T-helper 2 cell treated with Interferon-gamma antibody and Interleukin-4, amounts not matched to agents 100 ng/mL and 5 ng/mL, for 36 hours (primary cell): ENCODE measurements at regions not wholly inside any gene's neighbourhood (a gene's known extent, or its start where the extent isn't known, plus 50 kb on each side); places are given as distances from the start of the nearest gene placed in this dataset.

Experiments used
- intact Hi-C: fragments of 100-400 bp; cut with micrococcal nuclease; formaldehyde crosslinking; loops from one replicate; pipeline ENCODE4 v1.15.1; 2023

DNA sequence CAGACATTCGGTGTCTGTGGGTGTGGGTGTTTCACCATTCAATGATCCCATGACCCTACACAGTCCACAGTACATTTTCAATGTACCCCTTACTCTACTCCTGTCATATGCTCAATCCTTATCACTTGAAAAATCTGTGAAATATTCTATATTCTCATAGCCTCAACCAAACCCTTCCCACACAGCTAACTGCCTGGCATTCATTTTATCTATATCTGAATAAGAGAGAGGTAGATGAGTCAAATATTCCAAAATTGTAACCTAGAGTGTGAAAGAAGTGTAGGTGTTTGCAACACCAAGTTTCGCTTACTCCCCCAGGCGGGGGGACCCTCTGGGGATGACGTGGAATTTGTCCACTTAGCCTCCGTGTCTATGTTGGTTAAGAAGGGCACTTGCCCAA is 354.8 kb downstream of the ETS1 start:
- intact Hi-C loops: loop anchor here (1.0 kb wide), 1 partner anchor 57 kb away; no protein-coding TSS in a partner anchor

DNA sequence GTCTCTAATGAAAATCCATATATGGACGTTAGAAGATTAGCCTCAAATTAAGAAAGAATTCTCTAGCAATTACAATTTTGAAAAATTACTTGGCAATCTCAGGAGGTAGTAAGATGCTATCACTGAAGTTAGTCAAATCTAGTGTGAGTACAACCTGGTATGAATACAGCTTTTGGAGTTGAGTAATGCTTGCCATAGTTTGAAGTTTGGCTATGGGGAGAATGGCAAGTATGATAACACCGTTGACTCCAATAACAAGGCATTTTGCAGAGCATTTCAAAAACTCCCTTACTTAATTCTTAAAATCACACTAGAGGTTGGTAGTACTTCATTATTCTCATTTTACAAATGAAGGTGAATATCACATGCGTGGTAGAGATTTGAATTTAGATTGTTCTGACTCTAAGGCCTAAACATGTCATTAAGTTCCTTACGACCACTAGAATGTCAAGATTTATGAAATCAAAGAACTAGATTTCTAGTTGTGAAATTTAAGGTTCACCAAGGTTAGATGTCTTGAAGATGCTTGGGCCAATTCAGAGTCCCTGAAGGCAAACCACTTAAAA is 355.4 kb downstream of the ETS1 start:
- intact Hi-C loops: loop anchor here (1.0 kb wide), 1 partner anchor 57 kb away; no protein-coding TSS in a partner anchor

DNA sequence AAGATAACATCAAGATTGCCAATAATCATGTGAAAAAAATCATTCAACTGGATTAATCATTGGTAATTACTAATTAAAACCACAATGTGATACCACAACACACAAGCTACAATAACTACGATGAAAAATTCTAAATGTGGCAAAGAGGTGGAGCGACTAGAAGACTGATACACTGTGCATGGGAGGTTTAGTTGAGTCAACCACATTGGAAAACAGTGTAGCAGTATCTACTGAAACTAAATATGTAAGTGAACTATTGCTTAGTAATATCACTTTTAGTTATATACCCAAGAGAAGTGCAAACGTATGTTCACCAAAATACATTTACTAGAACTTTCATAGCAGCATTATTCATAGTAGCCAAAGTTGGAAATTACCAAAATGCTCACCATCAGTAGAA is 359.9 kb downstream of the ETS1 start:
- intact Hi-C loops: no loop called here

DNA sequence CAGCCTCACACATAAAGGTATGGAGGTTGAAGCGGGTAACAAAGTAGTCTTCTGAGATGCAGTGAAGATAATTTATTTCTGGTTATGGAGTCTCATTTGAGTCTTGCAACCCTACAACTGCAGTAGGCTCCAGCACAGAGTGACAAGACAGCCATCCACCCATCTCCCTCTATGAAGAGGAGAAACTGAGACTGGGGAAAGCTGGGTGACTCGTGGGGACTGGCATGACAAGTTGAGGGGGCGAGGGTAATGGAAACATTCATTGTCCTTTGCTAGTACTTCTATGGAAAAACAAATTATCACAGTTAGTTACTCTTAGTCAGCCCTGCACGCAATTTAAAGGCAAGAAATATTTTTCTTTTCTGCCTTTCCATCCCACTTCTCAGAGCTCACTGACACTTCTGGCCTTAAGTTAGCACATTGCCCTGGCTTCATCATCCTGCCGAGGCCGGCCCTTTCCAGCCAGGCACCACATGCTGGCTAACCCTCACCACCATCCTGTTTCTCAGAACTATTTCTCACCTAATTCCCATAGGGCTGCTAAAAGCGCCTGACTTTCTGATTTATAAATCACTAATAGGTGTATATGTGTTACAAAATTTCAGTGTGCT is 361.1 kb downstream of the ETS1 start:
- intact Hi-C loops: no loop called here

DNA sequence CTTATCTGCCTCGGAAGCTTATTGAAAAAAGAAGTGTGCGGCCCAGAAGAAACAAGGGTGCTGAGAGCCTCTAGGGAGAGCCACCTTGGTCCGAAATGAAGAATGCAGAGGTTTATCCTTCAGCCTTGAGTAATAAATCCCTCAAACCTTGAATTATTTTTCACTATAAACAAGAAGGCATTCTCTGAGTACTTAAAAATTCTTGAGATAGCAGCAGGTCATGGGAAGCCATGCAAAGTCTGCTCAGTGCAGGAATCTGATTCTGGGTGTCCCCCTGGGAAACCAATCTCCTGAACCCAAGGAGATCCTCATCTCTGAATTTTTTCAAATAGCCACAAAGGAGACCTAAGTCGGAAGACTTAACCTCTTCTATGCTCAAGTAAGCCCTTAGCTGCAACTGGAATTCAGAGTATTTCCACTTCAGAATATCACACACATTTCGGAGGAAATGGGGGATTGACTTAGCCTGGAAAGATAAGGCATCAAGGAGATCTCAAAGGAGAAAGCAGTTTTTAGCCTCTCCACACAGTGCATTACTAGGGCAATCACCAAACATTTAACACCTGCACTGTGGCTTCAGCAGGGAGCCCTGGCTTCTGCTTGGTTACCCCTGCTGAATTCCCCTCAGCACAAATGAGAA is 365.0 kb downstream of the ETS1 start:
- intact Hi-C loops: no loop called here

DNA sequence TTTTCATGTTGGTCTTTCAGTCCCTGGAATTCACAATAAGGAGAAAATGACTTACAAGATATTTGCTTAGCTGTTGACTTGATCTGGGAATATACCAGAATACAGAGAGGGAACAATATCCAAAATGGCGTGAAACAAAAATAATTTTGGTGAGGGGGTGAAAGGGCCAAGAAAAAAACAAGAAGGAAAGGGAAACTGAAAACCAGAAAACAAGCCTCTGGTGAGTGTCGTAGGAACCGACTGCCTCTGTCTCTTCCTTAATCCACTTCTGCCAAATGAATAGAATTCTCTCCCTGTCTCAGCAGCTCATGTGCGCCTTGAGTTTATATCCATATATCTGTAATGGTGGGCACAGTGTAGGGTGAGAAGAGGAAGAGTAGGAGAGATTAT is 367.6 kb downstream of the ETS1 start:
- intact Hi-C loops: no loop called here

DNA sequence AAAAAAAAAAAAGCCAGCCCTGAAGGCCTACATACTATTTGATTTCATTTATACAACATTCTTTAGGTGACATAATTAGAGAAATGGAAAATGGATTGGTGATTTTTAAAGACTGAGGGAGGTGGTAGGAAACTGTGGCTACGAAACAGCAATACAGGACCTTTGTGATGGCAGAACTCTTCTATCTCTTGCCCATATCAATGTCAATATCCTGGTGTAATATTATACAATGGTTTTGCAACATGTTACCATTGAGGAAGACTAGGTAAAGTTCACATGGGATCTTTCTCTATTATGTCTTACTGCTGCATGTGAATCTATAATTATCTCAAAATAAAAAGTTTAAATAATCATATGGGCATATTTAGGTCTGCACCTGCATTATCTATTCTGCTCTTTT is 371.2 kb downstream of the ETS1 start:
- intact Hi-C loops: no loop called here

DNA sequence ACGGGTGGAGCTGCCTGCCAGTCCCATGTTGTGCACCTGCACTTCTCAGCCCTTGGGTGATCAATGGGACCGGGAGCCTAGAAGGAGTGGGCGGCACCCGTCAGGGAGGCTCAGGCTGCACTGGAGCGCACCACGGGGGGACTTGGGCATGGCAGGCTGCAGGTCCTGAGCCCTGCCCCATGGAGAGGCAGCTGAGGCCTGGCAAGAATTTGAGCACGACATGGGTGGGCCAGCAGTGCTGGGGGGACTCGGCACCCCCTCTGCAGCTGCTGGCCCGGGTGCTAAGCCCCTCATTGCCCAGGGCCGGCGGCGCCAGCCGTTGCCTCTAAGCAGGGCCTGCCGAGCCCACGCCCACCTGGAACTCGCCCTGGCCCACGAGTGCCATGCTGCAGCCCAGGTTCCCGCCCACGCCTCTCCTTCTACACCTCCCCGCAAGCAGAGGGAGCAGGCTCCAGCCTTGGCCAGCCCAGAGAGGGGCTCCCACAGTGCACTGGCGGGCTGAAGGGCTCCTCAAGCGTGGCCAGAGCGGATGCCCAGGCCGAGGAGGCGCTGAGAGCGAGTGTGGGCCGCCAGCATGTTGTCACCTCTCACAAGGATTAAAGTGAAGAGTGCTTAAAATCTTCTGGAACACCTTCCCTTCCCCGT is 372.0 kb downstream of the ETS1 start:
- intact Hi-C loops: no loop called here

DNA sequence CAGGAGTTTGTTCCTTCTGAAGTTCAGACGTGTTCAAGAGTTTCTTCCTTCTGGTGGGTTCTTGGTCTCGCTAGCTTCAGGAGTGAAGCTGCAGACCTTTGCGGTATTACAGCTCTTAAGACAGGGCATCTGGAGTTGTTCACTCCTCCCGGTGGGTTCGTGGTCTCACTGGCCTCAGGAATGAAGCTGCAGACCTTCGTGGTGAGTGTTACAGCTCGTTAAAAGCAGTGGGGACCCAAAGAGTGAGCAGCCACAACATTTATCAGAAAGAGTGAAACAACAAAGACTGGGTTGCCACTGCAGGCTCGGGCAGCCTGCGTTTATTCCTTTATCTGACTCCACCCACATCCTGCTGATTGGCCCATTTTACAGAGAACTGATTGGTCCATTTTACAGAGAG is 373.1 kb downstream of the ETS1 start:
- intact Hi-C loops: no loop called here

DNA sequence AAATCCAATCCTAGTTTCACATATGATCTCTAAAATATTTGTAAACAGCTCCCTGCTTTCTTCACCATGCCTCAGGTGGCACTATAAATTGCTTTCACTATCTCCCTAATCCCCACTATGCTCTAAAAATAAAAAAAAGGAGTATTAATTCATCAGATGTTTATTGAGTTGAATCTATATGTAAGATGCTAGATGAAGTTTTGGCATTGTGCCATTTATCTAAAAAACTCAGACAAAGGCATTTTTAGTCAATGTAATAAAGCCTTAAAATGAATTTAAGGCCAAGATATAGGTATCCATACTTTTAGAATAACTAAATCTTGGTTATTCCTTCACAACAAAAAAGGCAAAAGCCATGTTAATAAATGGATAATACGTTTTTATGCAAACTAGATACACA is 373.9 kb downstream of the ETS1 start:
- intact Hi-C loops: no loop called here

DNA sequence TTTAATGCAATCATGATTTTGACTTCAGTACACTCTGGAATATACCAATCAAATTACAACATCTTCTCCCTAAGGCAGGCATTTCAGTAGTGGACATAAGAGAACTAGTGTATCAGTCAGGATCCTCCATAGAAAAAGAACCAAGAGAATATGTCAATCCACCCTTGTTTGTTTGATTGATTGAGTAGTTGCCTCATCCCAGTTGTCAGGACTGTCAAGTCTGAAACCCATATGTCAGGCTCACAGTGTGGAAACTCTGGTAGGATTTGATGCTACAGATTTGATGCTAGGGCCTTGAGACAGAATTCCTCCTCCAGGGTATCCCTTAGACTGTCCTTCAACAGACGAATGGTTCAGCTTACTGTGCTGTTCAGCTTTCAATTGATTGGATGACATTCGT is 375.0 kb downstream of the ETS1 start:
- intact Hi-C loops: no loop called here

DNA sequence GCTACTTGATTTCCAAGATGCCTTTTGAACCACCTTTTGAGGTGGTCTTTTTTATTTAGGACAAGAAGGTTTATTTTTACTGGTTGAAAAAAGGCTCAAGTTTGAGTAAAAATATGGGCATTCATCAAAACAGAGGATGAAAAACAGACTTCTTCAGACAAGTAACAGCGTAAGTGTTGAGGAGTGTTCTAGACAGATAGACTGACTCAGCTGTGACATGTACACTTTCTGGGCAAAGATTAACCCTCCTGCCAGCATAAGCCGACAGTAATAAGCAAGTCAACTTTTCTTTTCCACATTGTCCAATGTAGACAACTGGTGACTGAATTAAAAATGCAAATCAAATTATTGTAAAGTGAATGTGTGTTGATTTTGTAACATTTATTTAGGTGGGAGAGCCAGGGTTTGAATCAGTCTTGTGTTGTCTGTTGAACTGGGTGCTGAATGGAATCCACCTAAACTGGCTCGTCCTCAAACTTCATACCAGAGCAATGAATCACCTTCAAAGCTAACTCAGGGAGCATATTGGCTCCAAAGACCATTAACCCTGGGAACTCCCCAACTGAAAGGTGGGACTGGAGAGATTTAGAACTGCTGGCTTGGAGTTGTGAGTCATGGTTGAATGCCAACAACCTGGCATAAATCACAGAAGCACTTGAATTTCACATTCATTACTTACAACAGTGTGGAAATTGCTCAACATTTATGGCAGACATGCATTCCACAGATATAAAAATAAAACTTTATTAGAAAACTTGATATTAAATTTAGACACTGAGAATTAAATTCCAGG is 377.0 kb downstream of the ETS1 start:
- intact Hi-C loops: no loop called here

DNA sequence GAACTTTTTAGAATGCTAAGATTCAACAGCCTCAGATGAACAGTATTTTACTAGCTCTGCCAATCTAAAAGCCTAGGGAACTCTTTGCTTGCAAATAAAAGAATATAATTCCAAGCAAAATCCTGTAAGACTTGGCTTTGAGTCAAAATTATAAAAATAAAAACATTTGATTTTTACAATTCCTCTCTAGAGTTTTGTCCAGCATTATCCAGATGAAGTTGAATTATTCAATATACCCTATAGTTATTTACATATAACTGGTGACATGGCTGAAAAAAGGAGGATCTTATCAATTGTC is 378.3 kb downstream of the ETS1 start:
- intact Hi-C loops: loop anchor here (5.0 kb wide), 1 partner anchor 48 kb away; no protein-coding TSS in a partner anchor

DNA sequence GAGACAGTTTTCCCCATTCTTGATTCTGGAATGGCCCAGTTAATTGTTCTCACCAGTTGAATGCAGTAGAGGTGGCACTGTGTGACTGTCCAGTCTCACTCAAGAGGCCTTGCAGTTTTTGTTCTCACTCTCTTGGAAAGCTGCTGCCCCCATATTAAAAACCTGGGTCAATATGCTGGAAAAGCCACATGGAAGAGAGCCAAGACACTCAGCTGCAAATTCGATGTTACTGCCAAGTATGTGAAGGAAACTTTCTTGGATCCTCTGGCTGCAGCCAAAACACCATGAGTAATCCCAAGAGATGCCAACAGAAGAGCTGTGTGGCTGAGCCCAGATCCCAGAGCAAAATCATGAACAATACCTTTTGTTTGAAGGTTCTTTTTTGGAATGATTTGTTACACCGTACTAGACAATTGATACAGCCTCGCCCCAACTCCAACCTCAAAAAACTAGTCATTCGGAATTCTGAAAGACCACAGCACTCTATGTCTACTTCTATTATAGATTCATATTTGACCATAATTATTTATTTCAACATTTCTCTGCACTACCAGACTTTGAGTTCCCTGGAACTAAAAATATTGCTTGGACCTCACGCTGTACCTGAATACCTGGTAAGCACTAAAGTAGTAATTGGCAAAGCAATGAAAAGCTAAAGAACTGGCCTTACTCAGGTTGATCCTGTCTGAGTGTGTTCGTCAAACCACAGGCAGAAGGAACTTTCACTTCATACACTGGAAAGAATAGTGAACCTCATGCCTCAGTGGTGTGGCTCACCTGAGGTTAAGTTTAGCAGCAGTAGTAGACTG is 378.8 kb downstream of the ETS1 start:
- intact Hi-C loops: loop anchor here (5.0 kb wide), 1 partner anchor 49 kb away; no protein-coding TSS in a partner anchor

DNA sequence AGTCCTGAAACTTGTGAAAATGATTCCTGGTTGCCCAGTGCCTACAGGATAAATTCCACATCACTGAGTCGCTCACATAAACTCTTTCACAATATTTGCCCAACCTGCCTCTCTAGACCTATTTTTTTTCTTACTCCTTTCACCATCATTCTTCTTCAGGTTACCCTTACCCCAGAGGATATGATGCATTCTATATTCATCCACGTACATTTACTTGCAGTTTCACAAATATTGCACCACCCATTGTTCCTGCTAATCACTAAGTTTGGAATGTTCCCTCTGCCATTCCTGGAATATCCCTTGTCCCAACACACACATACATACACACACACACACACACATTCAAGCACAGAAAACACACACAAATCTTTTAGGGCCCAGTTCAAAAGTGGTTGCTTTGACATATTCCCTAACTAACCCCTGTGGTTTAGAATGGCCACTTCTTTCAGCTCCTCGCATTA is 379.5 kb downstream of the ETS1 start:
- intact Hi-C loops: loop anchor here (5.0 kb wide), 1 partner anchor 49 kb away; no protein-coding TSS in a partner anchor

DNA sequence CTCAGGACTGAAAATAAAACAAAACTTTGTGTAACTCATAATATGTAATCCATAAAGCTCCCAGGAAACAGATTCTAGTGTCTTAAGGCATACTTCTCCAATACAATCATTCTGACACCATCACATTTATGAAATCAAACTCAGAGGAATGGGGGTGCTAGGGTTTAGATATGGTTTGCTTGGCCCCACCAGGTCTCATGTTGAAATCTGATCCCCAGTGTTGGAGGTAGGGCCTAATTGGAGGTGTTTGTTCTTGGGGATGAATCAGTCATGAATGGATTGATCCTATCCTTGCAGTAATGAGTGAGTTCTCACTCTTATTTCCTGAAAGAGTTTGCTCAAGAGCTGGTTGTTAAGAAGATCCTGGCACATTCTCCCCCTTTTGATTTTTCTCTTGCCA is 380.9 kb downstream of the ETS1 start:
- intact Hi-C loops: loop anchor here (5.0 kb wide), 1 partner anchor 51 kb away; no protein-coding TSS in a partner anchor

DNA sequence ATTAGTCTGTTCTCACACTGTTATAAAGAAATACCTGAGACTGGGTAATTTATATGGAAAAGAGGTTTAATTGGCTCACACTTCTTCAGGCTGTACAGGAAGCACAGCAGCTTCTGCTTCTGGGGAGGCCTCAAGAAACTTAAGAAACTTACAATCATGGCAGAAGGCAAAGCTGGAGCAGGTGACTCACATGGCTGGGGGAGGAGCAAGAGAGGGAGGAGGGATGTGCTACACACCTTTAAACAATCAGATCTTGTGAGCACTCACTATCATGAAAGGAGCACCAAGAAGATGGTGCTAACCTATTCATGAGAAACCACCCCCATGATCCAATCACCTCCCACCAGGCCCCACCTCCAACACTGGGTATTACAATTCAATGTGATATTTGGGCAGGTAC is 381.6 kb downstream of the ETS1 start:
- intact Hi-C loops: loop anchor here (5.0 kb wide), 1 partner anchor 52 kb away; no protein-coding TSS in a partner anchor

DNA sequence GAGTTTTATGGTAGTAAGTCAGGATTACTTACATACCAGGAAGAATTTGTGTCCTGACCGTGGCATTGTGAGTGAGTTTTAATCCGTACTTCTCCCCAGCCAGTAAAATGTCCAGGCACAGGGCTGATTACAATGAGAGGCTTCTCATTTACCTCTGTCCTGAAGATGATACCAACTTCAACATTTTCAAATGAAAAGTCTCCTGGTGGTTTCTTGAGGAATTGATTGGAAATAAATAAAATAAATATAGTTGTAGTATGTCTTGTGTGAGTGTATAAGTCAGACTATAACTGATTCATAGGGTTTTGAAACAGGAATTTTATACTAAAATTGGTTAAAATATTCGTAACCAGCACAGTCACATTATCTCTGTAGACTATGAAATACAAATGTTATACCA is 382.5 kb downstream of the ETS1 start:
- intact Hi-C loops: loop anchor here (5.0 kb wide), 1 partner anchor 52 kb away; no protein-coding TSS in a partner anchor

DNA sequence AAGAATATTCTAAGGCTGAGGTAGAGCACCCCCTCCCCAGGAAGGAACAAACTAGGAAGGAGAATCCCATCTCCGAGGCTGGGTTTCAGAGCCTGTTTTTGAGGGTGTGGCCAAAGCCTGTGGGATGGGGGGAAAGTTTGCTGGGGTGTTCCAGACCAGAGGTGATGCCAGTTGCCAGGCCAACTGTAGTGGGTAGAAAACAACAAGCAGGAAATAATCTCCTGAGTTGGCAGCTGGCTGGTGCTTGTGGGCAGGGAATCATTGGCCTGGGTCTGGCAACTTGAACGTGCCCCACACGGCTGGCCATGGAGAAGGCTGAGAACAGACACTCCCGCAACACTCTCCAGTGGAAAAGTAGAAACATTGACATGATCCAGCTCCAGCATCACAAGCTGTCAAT is 385.6 kb downstream of the ETS1 start:
- intact Hi-C loops: no loop called here

DNA sequence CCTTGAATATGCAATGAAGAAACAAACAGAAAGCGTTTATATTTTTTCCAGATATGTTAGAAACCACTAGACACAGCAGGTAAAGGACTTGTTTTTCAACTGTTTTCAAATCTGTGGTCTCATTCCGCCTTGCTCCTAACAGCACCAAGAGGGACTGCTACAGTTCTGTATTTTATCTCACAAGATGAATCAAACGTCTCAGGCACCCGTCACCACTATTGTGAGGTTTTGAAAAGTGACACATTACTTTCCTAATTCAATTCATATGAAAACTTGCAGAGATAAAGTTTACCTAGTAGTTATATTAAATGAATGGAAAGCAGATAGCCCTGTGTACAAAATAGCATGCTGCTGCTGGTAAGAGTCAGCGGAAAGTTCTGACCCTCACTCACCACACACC is 386.3 kb downstream of the ETS1 start:
- intact Hi-C loops: no loop called here

DNA sequence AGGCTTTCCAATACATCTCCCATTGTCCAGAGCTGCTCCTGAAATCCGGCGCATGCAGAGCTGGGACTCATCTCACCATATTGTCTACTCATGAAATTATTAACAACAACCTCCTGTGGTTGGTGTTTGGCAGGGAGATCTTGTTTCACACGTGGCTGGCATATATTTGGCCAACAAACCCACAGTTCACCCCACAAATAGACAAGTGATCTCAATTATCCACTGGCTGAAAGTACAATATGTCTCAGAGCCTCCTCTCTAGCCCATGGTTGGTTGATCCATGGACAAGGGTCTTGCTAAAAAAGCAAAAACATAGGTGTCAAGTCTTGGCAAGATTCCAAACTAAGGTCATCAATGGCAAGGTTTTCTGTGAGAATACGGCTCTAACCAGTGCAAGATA is 386.9 kb downstream of the ETS1 start:
- intact Hi-C loops: no loop called here
